COR-L47 (cell line): ENCODE measurements at regions not wholly inside any gene's neighbourhood (a gene's known extent, or its start where the extent isn't known, plus 50 kb on each side); places are given as distances from the start of the nearest gene placed in this dataset.
"Not testable (repeated sequence)": the region's sequence is repeated elsewhere in the genome, so short reads cannot be mapped to it uniquely, and the experiment has no call there.

Source experiments
- DNase-seq: peaks from one replicate; lab custom pipeline; 2025; lab: John Stamatoyannopoulos, UW

DNA sequence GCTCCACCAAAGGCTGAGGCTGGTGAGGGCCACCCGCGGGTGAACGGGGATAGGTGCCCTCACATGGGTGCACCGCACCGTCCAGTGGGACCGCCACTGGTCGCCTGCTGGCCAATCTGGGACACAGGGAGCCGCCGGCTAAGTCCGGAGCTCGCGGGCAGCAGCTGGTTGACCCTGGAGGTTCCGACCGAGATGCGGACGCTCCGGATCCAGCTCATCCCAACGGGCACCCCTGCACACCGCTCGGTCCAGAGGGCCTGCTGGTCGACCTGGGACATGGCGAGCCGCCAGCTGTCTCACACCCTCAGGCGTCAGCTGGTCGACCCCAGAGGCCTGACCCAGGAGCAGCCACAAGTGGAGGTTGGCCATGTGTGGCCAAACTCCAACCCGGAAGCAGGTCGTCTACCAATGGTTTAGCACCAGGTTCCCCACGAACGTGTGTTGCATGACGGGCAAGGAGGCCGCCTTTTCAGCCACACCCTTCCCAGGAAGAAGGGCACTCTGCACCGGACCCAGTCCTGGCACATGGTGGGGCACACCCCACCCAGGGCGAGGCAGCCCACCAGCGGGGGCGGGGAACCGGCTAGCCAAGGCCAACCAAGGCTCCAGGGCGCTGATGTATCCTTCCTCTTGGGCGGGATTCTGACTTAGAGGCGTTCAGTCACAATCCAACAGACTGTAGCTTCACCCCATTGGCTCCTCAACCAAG is 746.0 kb upstream of the DEFB115 start:
- no peak for DNase-seq

DNA sequence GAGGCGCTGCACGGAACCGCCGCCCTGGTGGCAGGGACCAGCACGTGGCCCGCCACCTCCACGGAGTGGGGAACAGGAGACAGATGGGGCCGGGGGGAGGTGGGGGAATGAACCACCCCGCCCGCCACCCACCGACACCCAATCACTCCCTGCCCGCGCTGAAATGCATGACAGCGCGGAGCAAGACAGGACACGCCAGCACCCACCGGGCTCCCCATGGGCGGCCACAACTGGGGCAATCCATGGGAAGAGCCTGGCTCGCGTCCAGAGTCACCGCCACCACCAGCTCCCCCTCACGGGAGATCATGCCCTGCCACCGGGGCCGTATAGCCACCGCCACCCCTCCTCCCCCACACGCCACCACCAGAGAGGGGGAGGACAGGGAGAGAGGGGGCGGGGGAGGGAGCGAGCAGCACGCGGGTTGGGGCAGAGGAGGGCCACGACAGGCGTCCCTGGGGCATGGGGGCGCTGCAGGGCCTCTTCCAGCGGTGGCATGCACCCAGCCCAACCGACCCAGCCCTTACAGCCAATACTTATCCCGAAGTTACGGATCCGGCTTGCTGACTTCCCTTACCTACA is 744.3 kb upstream of the DEFB115 start:
- no peak for DNase-seq

DNA sequence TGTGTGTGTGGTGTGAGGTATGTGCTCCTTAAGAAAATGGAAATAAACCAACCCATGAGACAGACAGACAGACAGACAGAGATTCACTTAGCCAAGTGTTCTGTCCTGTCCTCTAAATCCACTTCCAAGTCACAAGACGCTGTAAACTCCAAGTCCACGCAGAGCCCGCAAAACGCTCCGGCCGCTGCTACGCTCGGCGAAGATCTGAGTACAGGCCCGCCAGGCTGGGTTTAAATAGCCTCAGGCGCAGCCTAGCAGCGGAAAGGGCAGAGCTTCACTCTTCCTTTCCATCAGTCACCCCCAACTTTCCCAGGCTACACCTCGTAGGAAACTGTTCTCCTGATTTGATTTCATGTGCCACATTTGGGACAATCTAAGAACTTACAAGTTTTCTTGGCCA is 741.5 kb upstream of the DEFB115 start:
- not testable (repeated sequence) for DNase-seq

DNA sequence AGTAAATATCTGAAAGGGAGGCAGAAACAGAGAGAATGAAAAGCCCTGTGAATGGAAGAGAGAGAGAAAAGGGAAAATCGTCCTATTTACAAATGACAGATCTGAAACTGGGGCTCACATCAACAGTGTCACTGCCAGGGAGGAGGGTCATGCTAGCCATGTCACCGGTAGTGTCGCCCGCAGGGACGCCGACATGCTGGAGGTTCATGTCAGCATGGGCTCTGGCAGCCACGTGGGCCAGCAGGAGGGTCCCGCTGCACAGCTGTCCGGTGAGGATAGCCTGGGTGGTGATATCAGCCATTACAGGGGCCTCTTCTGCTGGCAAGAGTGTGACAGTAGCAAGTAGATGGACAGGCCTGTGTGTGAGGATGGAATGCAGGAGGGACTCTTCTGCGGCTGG is 738.6 kb upstream of the DEFB115 start:
- not testable (repeated sequence) for DNase-seq

DNA sequence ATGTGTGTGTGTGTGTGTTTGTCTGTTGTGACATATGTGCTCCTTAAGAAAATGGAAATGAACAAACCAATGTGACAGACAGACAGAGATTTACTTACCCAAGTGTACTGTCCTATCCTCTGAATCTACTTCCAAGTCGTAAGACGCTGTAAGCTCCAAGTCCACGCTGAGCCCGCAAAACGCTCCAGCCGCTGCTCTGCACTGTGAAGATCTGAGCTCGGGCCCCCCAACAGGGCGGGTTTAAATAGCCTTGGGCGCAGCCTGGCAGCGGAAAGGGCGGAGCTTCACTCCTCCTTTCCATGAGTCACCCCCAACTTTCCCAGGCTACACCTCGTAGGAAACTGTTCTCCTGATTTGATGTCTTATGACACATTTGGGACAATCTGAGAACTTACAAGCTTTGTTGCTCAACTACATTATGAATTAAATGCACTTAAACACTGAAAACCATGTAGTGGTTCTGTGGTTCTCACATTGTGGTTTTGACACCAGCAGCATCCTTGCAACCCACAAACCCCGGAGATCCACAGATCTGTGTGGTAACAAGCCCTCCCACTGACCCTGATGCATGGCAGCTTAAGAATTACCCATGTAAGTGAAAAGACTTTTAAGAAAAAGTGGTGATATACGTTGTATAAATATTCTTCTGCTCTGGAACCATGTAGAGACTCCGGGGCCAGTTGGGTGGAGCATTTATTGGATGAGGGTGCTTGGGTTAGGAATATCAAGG is 735.6 kb upstream of the DEFB115 start:
- DNase-seq = not testable (repeated sequence)

DNA sequence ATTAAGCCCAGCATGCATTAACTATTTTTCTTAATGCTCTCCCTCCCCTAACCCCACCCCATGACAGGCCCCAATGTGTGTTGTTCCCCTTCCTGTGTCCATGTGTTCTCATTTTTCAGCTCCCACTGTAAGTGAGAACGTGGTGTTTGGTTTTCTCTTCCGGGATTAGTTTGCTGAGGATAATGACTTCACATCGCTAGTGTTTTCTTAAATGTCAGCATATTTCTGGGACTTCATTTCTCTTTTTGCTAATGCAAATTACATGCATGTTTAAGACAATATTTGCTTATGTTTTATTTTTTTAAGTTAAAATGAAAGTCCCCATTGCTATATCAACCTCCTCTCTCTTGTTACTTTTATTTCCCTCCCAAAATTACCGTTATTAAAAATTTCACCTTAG is 733.3 kb upstream of the DEFB115 start:
- not testable (repeated sequence) for DNase-seq

DNA sequence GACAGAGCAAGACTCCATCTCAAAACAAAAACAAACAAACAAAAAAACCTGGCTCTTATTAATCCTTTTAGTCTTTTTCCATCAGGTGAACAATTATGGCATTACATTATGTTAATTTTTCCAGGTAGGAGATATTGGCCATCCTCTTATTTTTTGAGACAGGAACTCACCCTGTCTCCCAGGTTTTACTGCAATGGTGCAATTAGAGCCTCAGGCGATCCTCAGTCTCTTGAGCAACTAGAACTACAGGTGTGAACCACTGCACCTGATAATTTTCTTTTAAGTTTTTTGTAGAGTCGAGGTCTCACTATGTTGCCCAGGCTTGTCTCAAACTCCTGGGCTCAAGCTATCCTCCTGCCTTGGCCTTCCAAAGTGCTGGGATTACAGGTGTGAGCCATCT is 732.7 kb upstream of the DEFB115 start:
- DNase-seq = not testable (repeated sequence)

DNA sequence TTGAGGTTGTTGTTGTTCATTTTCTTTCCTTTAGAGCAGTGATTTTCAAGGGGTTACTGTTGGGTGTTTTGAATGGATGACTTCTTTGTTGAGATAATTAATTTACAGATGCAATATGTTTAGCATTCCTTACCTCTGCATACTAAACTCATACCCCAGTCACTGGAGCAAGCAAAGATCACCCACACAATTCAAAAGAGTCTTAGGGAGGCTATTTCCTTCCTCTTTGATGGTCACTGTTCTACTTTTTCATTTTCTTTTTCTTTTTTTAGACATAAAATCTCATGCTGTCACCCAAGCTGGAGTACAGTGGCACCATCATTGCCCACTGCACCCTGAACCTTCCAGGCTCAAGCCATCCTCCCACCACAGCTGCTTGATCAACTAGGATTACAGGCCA is 723.8 kb upstream of the DEFB115 start:
- DNase-seq = not testable (repeated sequence)

DNA sequence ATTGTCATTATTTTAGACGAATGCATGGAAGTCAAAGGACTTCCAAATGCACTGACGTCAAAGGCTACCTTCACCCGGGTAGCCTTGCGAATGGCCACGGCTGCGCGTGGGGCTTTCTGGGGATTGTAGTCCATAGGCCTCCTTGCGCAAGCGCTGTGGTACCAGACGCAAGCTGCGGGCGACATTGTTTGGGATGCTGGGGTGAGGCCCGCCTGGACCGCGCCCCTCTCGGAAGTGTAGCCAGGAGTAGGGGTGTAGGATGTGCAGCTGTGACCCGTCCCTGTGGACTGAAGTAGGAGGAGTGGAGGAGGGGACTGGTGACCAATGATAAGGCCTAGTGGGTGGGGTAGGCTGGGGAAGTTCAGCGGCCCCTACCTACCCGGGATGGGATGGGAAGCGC is 720.0 kb upstream of the DEFB115 start:
- not testable (repeated sequence) for DNase-seq

DNA sequence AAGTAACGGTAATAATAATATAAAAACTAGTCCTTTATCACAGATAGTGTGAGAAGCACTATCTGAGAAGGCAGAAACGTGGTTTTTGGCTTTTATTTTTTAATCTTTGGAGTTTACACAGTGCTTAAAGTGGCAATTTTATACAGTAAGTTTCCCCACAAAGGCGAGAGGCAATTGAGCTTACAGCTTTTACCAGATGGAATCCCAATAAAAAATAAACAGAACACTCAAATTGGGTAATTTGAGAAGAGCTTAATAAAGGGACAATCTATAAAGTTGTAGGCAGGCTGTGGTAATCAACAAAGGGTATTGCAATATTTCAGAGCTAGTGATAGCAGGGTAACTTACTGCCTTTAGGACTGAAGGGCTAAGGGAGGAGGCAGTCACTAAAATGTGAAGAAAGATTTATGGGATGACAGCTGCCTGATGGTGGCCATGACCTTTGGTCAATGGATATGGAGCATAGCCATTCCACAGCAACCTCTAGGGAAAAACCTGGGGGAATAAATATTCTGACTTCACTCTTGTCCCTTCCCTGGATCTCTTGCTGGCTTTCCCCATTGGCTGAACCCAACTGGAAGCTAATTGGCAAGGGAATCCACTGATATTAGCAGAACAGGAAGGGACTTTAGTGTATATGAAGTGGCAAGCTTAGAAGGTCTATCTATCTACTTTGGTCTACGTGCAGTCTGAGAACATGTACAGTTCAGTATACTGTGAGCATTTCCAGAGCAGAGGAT is 717.0 kb upstream of the DEFB115 start:
- not testable (repeated sequence) for DNase-seq

DNA sequence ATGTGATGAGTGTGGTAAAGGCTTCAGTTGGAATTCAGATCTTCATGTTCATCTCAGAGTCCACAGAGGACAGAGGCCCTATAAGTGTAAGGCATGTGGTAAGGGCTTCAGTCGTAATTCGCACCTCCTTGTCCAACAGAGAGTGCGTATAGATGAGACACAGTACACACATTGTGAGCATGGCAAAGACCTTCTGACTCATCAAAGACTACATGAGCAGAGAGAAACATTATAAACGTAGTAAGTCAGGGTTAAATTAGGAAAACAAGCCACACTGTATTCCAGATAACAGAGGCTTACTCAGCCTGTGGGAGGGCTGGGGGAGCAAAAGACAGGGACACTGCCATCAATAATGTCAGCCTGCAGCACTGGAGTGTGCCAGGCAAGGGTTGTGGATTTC is 706.2 kb upstream of the DEFB115 start:
- DNase-seq = not testable (repeated sequence)

DNA sequence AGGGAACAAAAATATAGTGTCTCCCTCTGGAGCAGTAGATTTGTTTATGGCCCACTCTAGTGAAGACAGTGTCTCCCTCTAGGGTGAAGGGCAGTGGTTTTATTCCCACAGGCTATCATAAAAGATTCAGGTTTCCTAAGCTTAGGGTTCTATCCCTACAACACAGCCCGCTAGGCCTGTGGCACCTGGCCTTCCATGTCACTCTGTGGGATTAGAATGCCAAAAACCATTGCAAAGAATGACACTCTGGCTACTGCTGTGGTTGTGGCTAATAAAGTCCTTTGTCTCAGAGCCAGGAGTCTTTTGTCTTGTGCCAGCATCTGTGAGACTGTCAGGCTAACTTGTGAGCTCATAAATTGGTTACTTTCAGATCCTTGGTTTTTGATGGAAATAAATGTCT is 700.7 kb upstream of the DEFB115 start:
- not testable (repeated sequence) for DNase-seq

DNA sequence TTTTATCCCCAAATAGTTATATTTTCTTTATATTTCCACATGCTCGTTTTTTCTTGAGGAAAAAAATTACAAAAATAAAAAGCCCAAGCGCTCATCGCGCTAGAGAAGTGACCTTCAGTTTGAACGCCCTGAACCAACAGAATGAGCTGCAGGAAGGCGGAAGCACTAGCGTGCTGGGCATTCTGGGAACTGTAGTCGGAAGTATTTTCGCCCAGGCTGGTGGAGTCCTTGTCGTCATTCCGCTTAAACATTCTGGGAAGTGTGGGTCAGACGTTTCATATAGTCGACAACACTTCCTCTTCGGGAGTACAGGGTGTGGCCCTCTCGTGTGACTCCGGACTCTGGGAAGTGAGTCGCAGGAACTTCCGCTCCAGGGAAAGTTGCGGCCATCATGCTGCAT is 692.4 kb upstream of the DEFB115 start:
- peak; percentile 1 for DNase-seq

DNA sequence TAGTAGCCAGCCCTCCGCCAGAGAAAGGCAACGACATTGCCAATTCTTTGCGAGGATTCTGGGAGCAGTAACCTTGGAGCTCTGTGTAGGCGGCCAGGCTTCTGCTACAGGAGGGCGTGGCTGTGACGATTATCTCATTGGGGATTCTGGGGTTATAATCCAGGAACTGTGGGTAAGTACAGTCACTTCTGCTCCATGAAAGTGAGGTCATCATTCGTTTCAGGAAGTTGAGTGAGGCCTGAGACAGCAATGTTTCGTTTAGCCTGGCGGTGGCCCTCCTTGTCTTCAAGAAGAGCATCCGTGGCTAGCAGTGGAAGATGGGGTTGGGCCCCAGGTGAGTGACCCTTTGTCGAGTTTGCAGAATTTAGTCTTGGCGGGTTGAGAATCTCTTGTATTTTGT is 687.6 kb upstream of the DEFB115 start:
- not testable (repeated sequence) for DNase-seq

DNA sequence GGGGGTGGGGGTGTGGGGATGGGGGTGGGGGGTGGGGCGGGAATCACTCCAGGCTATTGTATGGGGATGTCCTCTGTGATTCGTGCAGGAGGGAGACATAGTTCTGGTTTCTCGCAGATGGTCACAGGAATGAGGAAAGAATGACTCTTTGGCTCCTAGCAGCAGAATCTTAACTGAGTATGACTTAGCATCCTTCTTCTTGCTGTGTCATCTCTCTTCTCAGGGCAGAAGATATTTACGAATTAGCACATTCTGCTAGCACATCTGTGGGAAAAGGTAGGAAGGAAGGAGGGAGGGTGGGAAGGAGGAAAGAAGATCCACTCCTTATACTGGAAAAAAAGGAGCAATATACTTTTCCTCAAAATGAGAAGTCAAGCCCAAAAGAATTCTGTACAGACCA is 686.8 kb upstream of the DEFB115 start:
- DNase-seq = not testable (repeated sequence)

DNA sequence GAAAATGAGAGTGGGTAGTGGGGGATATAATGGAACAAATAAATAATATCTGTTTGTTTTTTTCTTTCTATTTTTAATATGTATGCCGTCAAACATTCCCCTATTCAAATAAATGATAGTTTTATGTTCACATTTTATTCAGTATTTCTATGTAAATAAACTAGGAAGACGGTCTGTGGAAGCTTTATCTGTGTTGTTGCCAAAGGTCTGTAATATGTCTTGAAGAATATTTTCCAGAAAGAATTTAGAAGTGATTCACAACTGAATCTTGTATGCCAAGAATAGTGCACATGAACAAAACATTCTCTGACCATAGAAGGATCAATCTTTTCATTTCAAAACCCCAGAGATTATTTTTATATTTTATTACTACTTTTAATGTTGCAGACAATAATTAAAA is 683.1 kb upstream of the DEFB115 start:
- not testable (repeated sequence) for DNase-seq

DNA sequence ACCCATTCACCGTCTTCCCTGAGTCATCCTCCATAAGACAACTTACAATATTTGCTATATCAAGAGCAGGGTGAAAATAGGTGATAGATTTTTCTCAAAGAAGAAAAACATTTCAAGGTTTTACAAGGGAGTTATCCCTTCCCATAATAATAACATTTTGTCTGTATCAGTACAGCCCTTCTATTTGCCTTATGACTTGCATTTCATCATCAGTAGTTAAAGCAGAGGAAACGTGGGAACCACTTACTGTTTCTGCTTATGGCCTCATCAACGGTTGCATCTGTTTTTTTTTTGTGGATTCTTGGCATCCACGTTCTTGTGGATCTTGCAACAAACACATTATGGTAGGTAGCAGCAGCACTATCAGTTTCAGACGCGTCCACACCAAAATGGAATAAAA is 678.4 kb upstream of the DEFB115 start:
- DNase-seq = not testable (repeated sequence)

DNA sequence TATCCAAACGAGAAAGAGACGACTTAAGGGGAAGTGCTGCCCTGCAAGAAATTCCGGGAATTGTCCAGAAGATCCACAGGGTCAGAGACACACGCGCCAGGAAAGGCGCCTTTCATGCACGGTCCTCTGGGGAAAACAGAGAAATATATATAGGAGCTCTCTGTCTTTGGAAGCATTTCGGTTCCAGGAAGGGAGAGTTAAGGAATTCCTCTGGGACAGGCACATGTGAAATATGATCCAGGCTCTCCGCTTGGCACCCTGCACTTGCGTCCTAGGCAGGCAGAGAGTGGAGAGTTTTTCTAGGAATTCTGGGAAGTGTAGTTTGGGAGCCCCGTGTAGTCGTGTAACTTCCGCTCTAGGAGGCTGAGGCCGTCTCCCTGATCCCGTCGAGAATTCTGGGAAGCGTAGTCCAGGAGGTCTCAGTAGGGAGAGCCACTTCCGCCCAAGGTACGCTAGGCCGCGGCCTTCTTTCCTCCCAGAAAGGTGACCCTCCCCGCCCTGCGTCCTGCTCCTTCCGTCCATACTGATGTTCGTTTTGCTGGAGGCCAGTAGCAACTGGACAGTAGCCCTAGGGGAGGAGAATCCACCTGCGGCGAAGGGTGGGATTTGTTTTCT is 677.5 kb upstream of the DEFB115 start:
- peak; percentile 37 for DNase-seq

DNA sequence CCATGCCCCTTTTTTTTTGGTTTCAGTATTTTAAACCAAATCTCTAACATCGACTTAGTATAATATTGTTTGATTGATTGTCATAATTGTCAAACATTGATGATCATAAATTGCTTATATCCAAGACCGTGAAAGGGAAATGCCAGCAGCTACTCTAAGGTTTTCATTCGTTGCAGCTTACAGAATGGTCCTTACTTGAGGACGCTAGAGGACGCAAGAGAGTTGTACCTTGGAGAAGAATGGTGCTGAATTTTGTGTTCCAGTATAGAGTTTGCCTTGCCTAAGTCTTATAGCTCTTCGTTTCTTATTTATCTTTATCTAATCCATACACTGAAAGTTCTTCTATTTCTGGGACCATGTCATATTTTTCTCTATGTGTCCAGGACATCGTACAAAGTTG is 675.6 kb upstream of the DEFB115 start:
- not testable (repeated sequence) for DNase-seq

DNA sequence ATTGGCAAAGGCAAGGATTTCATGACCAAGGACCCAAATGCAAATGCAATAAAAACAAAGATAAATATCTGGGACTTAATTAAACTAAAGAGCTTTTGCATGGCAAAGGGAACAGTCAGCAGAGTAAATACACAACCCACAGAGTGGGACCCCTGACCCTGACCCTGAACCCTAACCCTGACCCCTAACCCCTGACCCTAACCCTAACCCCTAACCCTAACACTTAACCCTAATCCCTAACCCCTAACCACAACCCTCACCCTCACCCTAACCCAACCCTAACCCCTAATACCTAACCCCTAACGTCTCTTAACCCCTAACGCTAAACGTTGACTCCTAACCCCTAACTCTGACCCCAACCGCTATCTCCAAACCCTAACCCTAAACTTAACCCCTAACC is 673.1 kb upstream of the DEFB115 start:
- not testable (repeated sequence) for DNase-seq

DNA sequence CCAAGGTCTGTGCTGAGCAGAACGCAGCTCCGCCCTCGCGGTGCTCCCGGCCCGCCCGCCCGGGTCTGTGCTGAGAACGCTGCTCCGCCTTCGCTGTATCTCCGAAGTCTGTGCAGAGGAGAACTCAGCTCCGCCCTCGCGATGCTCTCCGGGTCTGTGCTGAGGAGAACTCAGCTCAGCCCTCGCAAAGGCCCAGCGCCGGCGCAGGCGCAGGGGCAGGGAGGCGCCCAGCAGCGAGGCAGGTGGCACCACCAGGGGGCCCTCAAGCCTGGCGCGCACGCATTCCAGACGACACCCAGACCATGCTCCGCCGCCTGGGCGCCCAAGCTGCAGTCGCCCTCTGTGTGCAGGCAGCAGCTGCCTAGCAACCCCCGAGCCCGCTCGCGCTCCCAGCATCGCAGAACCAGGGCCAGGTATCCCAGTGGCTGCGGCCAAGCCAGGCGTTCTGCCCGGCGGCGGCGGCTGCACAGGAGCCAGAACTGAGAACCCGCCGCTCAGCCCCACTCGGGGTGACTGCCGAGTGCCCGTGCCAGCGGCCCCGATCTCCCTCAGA is 672.1 kb upstream of the DEFB115 start:
- peak; percentile 58 for DNase-seq

DNA sequence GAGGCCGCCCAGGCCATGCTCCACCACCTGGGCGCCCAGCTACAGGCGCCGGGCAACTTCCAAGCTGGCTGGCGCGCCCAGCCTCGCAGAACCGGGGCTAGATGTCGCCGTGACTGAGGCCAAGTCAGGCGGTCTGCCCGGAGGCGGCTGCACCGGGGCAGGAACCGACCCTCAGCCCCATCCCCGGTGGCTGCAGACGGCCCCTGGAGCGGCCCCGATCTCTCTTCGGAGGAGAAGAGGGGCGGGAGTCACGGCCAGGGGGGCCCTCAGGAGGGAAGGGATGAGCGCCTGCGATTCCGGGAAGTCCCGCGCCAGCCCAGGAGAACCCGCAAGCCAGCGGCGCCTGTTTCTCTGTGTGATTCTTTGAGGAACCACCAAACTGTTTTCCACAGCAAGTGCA is 671.3 kb upstream of the DEFB115 start:
- DNase-seq = not testable (repeated sequence)
